Activated effector memory CD4-positive, alpha-beta T cell treated with Interleukin-2 at 50 U/mL for 16 hours (primary cell): ENCODE measurements at regions not wholly inside any gene's neighbourhood (a gene's known extent, or its start where the extent isn't known, plus 50 kb on each side); places are given as distances from the start of the nearest gene placed in this dataset.
"Not testable (repeated sequence)": the region's sequence is repeated elsewhere in the genome, so short reads cannot be mapped to it uniquely, and the experiment has no call there.

Source experiments
- DNase-seq: peaks from one replicate; pipeline ENCODE4 v3.0.0-alpha.2; 2020

DNA sequence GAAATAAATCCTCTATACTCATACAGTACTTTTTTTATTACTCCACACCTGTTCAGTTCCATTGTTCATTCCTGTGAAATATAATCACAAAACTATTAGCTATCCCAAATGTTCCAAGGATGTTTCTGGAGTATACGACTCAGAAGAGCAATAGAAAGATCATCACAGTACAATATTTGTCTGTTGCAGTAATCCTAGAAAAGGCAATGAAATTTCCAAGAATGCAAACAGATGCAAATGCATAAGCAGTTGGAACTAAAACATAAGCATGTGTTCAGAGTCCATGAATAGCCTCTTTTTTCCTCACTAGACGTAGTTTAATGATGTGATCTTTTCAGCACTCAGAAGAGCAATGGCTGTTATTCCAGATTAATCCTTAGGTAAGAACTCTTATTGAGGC, 55.2 kb downstream of the RTL3 start:
- no peak for DNase-seq

GRCh38 chrX:78595901-78596502, 63.1 kb downstream of the RTL3 start:
- DNase-seq: no peak

DNA sequence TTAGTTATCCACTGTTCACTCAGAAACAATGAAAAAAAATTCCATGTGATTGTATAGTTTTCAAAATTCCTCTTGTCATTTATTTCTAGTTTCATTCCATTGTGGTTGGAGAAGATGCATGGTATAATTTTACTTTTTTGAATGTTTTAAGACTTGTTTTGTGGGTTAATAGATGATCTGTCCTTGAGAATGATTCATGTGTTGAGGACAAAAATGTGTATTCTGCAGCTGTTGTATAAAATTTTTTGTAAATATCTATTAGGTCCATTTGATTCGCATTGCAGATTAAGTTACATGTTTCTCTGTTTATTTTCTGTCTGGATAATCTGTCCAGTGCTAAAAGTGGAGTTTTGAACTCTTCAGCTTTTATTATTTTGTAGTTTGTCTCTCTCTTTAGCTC, 65.4 kb downstream of the RTL3 start:
- no peak for DNase-seq

GRCh38 chrX:78592030-78592429, 67.1 kb downstream of the RTL3 start:
- no peak for DNase-seq

GRCh38 chrX:78574306-78574705, 84.8 kb downstream of the RTL3 start:
- no peak for DNase-seq

GRCh38 chrX:78573630-78574029, 85.5 kb downstream of the RTL3 start:
- DNase-seq: no peak

DNA sequence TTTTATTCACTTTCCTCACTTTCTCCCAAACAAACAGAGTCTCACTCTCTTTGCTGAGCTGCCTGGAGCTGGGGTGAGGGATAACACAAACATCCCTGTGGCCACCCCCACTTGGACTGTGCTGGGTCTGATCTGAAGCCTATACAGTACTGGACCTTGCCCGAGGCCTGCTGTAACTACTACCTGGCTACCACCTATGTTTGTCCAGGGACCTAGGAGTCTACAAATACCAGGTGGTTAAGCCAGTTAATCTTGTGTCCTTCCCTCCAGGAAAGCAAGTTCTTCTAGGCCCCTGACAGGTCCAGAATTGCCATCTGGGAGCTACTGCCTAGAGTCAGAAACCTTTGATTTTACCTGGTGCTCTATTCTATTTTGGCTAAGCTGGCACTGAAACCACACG, 87.3 kb downstream of the RTL3 start:
- DNase-seq: no peak

DNA sequence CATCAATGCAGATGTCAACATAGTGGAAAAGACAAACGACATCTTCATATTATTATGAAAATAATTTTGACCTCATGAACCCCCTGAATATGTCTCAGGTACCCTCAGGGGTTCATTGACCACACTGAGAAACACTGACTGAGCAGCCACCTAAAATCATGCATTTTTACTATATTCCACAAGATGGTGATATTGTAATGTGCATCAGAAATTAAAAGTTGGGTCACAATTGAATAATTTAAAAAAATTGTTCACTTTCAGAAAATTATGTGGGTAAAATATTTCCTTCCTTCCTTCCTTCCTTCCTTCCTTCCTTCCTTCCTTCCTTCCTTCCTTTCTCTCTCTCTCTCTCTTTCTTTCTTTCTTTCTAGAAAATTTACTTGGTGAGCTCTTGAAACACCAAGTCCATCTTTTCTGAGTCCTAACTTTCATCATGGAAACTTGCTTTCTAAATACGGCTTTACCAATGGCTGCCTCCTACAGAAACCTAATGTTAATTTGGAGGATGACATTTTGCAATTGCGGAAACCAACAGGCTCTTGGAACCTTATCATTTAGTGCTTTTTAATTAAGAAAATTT, 103.6 kb downstream of the RTL3 start:
- no peak for DNase-seq

- not testable (repeated sequence) for DNase-seq
These were observed 106.5 kb downstream of the RTL3 start for GRCh38 chrX:78552628-78553027.

DNA sequence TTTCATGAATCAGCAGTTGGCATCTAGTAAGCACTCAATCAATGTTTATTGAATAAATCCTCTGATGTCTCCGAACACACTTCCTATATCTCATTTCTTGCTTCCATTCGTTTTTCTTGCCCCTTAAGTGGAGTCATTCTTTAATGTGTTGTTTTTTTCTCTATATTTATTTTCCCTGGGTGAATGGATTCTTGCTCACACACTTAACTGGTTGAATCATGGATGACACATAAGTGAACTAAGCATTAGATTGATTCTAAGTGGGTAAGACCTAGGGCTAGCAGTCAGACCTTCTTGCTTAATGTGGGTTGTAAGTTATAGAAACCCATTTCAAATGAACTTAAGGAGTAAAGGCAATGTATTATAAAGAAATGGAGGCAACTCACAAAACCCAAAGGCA, 111.1 kb downstream of the RTL3 start:
- DNase-seq: no peak

GRCh38 chrX:78545233-78545632, 113.9 kb downstream of the RTL3 start:
- no peak for DNase-seq

- no peak for DNase-seq
These were observed 115.8 kb downstream of the RTL3 start for GRCh38 chrX:78543281-78543680.

DNA sequence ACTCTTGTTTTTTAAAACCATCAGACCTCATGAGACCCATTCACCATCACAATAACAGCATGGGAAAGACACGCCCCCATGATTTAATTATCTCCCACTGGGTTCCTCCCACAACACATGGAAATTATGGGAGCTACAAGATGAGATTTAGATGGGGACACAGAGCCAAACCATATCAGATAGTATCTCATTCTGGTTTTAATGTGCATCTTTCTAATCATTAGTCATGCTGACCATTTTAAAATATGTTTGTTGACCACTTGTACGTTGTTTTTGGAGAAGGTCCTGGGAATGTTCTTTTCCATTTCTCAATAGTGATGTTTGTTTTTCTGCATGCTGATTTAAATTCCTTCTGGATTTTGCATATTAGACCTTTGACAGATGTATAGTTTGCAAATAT, 119.0 kb downstream of the RTL3 start:
- DNase-seq: no peak

DNA sequence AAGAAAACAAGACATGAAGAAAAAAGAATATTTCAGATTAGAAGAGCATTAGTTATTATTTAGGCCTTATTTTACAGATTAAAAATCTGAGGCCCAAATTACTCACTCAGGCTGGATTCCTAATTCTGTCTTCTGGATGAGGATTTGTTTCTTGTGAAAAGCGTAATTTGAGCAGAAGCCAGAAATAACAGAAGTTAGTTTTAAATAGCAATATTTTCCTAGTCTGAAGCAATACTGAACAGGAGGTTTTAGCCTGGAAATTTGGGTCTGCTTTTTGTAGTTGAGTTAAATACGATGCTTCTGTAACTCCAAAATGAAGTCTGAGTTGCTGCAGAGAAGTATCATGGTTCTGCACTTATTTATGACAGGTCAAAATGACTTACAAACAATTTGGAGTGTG, 124.9 kb downstream of the RTL3 start:
- DNase-seq: no peak

GRCh38 chrX:78532363-78532762, 126.8 kb downstream of the RTL3 start:
- no peak for DNase-seq

- no peak for DNase-seq
These were observed 131.3 kb downstream of the RTL3 start for GRCh38 chrX:78527818-78528217.

- no peak for DNase-seq
These were observed 131.9 kb downstream of the RTL3 start for GRCh38 chrX:78527263-78527662.

DNA sequence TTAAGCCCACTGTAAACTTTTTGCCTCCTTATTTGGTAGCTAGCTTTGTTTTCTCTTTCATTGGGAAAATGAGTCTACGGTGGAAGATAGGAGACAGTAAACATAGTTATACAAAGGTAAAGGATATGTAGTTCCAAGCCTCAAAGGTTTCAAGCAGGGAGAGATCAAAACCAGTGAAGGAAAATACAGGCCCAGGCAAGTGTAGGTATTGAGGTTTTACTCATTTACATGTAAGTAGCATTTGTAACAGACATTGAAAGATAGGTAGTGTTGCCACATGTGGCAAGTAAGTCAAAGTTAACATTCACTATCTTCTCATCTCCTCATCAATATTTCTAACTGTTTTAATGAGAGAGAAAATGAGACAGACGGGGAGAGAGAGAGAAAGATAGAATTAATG, 136.5 kb downstream of the RTL3 start:
- DNase-seq: no peak

- DNase-seq: peak; percentile 22
These were observed 142.0 kb downstream of the RTL3 start for GRCh38 chrX:78517124-78517523.

DNA sequence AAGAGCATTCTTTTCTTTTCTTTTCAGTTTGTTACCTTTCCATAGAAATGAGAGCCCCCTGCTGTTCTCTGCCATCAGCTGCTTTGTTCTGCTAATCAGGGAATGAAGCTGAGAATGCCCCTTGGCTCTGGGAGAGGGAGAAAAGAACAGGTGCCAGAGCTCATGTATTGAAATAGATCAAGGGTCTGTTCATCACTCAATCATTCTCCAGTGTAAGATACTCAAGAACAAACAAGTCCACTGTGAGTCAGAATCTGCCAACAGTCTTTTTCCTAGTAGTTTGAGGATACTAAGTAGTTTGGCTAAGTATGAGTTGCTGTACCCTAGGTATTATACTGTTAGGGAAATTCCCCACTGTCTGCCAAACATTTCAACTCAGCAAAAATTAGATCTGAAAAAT, 144.3 kb downstream of the RTL3 start:
- DNase-seq: no peak

DNA sequence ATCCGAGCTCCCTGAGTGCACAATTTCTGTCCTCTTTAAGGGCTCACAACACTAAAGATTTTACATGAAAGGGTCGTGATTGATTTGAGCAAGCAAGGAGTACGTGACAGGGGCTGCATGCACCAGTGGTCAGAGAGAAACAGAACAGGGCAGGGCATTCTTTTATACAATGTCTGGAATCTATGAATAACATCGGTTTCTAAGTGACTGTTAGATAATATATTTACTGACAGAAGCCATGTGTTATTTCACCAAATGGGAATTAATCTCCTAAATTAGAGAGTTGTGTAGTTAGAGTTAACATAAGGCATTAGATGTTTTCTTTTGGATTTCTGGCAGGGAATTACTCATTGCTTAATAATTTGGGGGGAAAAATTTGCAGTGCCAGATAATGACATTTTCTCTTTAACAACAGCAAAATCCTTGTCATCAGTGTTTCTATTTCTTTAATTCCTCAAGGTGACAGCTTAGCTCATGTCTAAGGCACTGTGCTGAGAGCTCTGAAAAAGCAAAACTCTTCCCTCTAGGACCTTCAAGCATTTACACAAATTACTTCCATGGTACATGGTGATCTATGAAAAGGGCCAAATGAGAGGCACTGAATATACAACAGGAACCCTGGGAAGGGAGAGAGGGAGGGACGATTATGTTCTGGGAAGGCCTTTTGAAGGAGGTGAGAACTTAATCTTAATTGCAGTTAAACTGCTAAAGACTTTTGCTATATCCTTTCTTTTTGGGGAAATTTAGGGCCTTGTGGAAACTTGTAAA, 145.0 kb downstream of the RTL3 start:
- DNase-seq: no peak

DNA sequence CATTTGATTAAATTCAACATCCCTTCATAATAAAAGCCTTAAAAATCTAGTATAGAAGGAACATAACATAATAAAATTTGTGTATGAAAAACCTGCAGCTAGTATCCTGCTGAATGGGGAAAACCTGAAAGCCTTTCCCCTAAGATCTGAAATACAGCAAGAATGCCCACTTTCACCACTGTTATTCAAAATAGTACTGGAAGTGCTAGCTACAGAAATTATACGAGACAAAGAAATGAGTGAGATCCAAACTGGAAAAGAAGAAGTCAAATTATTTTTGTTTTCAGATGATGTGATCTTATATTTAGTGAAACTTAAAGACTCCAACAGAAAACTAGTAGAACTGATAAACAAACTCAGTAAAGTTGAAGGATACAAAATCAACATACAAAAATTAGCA, 152.9 kb downstream of the RTL3 start:
- DNase-seq: no peak

- DNase-seq: no peak
These were observed 162.6 kb downstream of the RTL3 start for GRCh38 chrX:78496483-78496882.

- DNase-seq: no peak
These were observed 165.8 kb upstream of the CYSLTR1 start for GRCh38 chrX:78493180-78493579.

GRCh38 chrX:78476701-78477100, 149.3 kb upstream of the CYSLTR1 start:
- no peak for DNase-seq
